NCI-H510A treated with DMSO at 0.1 percent for 48 hours (cell line): ENCODE measurements at regions not wholly inside any gene's neighbourhood (a gene's known extent, or its start where the extent isn't known, plus 50 kb on each side); places are given as distances from the start of the nearest gene placed in this dataset.

Experiments
- DNase-seq: peaks from one replicate; lab custom pipeline; 2025; lab: John Stamatoyannopoulos, UW

- peak; percentile 1 for DNase-seq
Observed at GRCh38 chr4:167290678-167291077, 56.4 kb upstream of the SPOCK3 start.

DNA sequence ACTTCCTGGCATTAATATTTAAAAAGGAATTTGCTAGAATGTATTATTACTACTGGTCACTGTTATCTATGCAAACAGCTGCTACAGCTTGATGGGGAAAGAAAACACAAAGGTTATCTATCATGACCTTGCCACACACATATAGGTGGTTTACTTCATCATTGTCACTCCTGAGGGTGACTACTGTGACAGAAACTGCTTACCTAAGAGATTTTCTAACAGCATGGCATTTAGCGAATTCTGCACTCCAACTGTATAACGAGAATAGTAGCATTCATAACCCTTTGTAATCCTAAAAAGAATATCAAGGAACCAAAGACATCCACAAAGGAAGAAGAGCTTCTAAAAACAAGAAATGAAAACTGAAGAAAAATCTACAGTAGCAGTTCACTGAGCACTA is 74.6 kb upstream of the SPOCK3 start:
- DNase-seq: no peak

DNA sequence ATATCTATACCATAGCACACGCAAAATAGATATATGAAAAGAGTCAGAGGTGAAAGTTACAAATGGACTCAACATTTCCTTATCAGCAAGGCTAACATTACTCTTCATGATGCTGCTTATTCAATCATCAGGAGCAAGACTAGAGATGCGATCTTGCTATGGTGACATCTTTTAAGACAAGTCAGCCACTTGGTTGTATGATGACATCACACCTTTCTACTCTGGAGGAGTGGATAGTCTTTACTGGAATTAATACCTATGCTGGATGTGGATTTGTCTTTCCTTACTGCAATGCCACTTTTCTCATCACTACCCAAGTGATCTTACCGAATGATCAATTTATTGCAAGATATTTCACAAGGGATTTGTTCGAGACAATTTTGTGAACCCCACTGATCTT is 87.0 kb upstream of the SPOCK3 start:
- no peak for DNase-seq

DNA sequence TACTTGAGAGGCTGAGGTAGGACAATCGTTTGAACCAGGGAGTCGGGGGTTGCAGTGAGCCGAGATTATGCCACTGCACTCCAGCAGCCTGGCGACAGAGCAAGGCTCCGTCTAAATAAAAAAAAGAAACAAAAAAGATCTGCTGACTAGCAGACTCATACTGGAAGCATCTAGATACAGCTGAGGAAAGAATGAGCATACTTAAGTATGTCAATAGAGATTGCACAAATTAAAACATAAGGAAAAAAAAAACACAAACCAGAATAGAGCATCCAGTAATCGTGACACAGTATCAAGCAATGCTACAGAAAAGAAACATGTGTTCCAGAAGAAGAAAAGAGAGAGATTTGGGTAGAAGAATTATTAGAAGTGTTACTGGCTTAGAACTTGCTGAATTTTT is 105.5 kb upstream of the SPOCK3 start:
- no peak for DNase-seq

GRCh38 chr4:167359711-167360110 is 125.4 kb upstream of the SPOCK3 start:
- no peak for DNase-seq

DNA sequence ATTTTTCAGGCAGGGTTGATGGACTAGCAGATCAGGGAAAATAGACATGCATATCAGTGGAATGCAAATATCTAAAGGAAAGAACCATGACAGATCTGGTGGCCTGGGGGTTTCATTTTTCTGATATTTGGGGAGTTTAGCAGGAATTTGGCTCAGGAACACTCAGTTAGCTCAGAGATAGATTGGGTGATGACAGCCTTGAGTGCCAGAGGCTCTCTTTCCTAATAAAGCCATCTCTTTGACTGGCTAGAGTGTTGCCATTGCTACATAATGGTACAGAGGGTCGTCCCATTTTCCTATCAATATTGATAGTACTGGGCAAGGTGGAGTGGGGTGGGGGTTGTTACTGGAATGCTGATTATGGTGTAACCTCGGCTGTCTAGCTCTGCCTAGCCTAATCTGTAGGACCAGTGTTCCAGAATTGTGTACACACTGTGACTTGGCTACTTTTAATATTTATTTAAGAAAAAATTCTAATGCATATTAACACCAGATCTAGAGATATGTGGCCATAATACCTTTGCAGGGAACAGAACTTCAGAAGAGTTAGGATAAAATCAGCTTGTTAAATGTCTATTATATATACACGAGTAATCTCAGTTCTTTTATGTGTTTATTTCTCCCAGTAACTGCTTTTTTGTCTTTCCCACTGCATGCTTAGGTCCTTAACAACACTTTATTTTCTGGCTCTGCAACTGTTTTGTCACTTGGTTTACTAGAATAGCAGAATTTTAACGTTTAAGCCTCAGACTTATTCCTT is 145.0 kb upstream of the SPOCK3 start:
- DNase-seq: no peak

DNA sequence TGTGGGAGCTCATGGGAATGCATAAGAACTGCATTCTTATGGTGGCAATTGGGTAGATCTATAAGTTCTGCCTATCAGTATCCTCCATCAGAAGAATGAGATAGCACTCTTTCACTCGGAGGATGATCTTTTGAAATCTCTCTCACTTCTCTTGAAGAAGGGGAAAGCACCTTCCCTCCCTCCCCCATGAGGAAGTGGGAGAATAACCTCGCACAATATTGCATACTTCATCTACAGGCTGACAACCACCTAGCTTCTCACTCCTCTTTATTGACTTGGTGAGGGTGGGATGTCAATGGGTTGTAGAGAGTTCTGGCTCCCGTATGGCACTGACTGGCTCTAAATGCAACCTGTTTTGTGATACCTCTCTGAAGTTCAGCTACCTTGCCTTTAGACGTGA is 146.7 kb upstream of the SPOCK3 start:
- no peak for DNase-seq

DNA sequence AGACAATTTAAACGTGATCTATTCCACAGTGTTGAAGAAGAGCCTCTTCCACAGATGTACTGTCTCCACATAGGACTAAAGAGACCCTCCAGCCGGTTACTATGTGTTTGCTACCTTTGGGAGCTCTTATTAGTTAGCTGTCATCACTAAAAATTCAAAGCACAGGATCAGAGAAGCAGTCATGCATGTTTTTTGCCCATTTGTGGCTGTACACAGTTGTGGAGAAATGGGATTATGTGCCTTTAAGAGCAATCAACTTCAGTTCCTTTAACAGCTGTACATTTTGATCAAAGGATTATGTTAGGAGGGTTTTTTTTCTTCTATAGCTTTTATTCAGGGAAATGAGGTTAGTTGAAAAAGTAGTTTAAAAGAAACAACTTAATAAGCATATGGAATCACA is 149.0 kb upstream of the SPOCK3 start:
- DNase-seq: no peak

DNA sequence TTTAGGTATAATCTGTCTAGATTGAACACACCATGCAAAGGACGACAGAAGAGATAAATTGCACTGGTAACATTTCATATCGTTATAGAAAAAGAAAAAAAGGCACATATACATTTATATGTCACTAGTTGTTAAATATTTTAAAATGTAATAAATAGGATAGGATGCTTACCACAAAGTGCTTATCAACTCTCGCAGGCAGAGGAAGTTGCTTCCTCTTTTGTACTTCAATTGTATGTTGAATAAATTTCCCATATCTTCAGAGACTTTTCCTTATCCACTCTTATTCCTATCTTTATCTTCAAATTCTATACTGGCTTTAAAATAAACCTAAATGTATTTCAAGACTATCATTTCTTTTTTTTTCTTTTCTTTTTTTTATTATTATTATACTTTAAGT is 163.3 kb upstream of the SPOCK3 start:
- no peak for DNase-seq

GRCh38 chr4:167399201-167399600 is 164.9 kb upstream of the SPOCK3 start:
- no peak for DNase-seq

DNA sequence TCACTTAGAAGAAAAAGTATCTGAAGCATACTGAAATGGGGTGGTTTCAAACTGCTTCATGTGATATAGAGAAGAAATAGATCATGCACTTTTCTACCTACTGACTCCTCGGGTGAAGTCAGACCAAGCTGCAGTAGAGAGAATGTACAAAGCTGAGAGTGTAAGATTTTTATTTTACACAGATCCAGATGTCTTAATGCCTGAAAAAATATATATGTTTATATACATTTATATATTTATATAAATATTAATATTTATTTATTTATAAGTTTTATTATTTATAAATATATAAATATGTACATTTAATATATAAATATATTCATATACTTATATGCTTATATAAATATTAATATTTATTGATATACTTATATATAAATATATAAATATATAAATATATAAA is 171.9 kb upstream of the SPOCK3 start:
- no peak for DNase-seq

GRCh38 chr4:167415461-167415860 is 181.2 kb upstream of the SPOCK3 start:
- DNase-seq: no peak

- DNase-seq: no peak
Observed at GRCh38 chr4:167419468-167420140, 185.3 kb upstream of the SPOCK3 start.

DNA sequence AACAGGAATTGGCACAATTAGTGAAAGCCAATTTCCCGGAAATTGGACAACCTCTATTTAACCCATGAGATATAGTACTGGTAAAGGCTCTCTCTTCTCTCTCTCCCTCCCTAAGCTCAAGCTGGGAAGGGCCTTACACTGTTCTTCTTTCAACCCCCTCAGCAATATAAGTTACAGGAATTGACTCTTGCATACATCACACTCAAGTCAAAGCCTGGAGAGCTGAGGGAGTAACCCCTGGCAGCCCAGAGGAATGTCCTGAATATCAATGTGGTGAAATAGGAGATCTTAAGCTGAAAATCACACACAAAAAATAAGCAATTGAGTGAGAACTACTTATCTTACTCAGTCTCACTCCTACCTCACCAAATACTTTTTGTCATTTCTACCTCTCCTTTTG is 186.9 kb upstream of the SPOCK3 start:
- no peak for DNase-seq

GRCh38 chr4:167424341-167425256 is 190.3 kb upstream of the SPOCK3 start:
- no peak for DNase-seq

- peak; percentile 51 for DNase-seq
Observed at GRCh38 chr4:167428156-167428555, 193.9 kb upstream of the SPOCK3 start.

- DNase-seq: no peak
Observed at GRCh38 chr4:167431371-167431770, 197.1 kb upstream of the SPOCK3 start.

DNA sequence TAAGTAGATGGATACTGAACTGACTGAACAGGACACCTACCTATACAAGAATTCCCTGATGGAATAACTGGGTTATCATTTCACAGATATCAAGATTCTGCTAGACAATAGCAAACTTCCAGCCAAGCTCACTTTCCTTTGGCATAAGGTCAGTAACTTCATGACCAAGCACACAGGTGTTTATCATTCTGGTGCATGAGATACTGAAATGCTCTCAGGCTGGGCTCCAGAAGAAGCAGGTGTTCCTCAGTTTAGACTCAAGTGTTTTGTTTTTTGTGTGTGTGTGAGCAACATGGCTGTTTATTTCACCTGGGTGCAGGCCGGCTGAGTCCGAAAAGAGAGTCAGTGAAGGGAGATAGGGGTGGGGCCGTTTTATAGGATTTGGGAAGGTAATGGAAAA is 201.5 kb upstream of the SPOCK3 start:
- DNase-seq: peak; percentile 47

DNA sequence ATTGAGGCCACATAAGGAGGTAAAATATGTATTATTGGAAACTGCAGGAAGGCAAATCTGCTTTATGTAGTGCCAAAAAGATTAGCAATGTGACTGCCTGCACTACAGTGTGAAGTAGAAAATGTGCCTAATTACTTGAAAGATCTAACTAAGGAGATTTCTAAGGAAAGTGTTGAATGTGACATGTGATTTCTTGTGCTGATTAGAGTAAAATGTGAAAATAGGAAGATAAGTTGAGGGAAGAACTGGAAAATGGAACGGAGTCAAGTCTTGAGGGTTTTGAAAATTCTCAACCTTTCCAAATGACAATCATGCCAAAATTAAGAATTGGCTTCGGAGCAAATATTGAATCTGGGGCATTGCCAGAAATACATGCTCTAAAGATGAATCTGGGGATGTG is 209.5 kb upstream of the SPOCK3 start:
- no peak for DNase-seq

- DNase-seq: no peak
Observed at GRCh38 chr4:167452922-167453430, 218.7 kb upstream of the SPOCK3 start.

GRCh38 chr4:167456619-167457018 is 222.3 kb upstream of the SPOCK3 start:
- no peak for DNase-seq

GRCh38 chr4:167469436-167469835 is 235.1 kb upstream of the SPOCK3 start:
- no peak for DNase-seq

- DNase-seq: peak; percentile 1
Observed at GRCh38 chr4:167475951-167476350, 241.7 kb upstream of the SPOCK3 start.
